ENCODE measurements at regions not wholly inside any gene's neighbourhood (a gene's known extent, or its start where the extent isn't known, plus 50 kb on each side); places are given as distances from the start of the nearest gene placed in this dataset.
"Not testable (repeated sequence)": the region's sequence is repeated elsewhere in the genome, so short reads cannot be mapped to it uniquely, and the experiment has no call there.

GRCh38 chr5:10102706-10103497 lies 146.8 kb downstream of the ATPSCKMT start:
- in situ Hi-C loops (cut with MboI), result no loop called here

GRCh38 chr5:10102235-10102634 lies 147.5 kb downstream of the ATPSCKMT start:
- H3K9ac ChIP-seq; H3K9me2 ChIP-seq (ENCODE audit: insufficient read depth); in situ Hi-C loops (cut with MboI); DNase-seq; H3F3A ChIP-seq (ENCODE audit: insufficient read depth); H3K4me2 ChIP-seq (ENCODE audit: unreplicated experiment); H2AFZ ChIP-seq; H3K4me3 ChIP-seq; H3K27ac ChIP-seq; H3K9me3 ChIP-seq (ENCODE audit: low read depth); H3K79me2 ChIP-seq (ENCODE audit: insufficient read depth); H3K4me1 ChIP-seq (ENCODE audit: insufficient read depth); H3K36me3 ChIP-seq (ENCODE audit: low read depth); H3K27me3 ChIP-seq (replicated peaks; ENCODE audit: insufficient read depth); H4K20me1 ChIP-seq (ENCODE audit: insufficient read depth): not testable (repeated sequence)
- 65 to 71% methylated on average over 6 to 7 of the region's 7 CpGs for WGBS, 2 experiments (ENCODE audit: low coverage in 1 of 2, low lambda C conversion rate in 2 of 2, missing lambda C conversion rate in 2 of 2)

More at GRCh38 chr5:10102706-10103497, 146.8 kb downstream of the ATPSCKMT start:
- H2AFZ ChIP-seq, result no peak overlapping the region
- no peak overlapping the region for H3K4me3 ChIP-seq
- H3K9me2 ChIP-seq (ENCODE audit: insufficient read depth), result no peaks in the 10 kb centered on the region
- no peak overlapping the region for H3K9ac ChIP-seq
- WGBS, 2 experiments (ENCODE audit: low coverage in 1 of 2, low lambda C conversion rate in 2 of 2, missing lambda C conversion rate in 2 of 2), result 73 to 74% methylated on average over 9 of the region's 9 CpGs
- TF ChIP-seq EZH2phosphoT487 (IDR thresholded peaks at IDR 0.05; ENCODE audit: insufficient read depth, low read depth) (no peak), EZH2 (IDR thresholded peaks at IDR 0.05; ENCODE audit: insufficient read depth, poor library complexity, severe bottlenecking) (no peak)
- H3K27ac ChIP-seq, result no peak overlapping the region
- no peaks in the 10 kb centered on the region for H3K79me2 ChIP-seq (ENCODE audit: insufficient read depth)
- no peaks in the 10 kb centered on the region for H3K36me3 ChIP-seq (ENCODE audit: low read depth)
- H3K4me1 ChIP-seq (ENCODE audit: insufficient read depth), result 0 out of 2 replicates have a peak, but pooled peaks cover 5% of the 10 kb centered on the region
- no peaks in the 10 kb centered on the region for H3F3A ChIP-seq (ENCODE audit: insufficient read depth)
- no peaks in the 10 kb centered on the region for H4K20me1 ChIP-seq (ENCODE audit: insufficient read depth)
- DNase-seq, result no peak
- no peak overlapping the region for H3K4me2 ChIP-seq (ENCODE audit: unreplicated experiment)
- no peaks in the 10 kb centered on the region for H3K27me3 ChIP-seq (replicated peaks; ENCODE audit: insufficient read depth)
- H3K9me3 ChIP-seq (ENCODE audit: low read depth), result no peaks in the 10 kb centered on the region

DNA sequence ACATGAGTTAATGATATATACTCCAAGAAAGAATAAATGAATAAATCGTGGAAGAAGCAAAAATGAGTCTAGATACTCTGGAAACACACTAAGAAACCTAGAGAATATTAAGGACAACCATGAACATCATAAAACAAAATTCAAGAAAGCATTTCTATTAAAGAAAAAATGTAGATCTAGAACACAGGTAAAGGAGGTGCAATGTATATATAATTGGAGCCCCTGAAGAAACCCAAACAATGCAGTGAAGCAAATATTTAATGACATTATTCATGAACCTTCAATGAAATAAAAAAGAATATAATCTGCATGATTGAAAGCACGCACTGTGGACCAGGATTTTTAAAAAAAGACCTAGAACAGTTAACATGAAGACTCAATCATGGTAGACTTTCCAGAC lies 150.1 kb downstream of the ATPSCKMT start:
- Histone ChIP-seq H3K36me3 (ENCODE audit: low read depth) (no peaks in the 10 kb centered on the region), H3K4me3 (no peak overlapping the region), H3K4me2 (ENCODE audit: unreplicated experiment) (no peak overlapping the region), H3K4me1 (ENCODE audit: insufficient read depth) (no peaks in the 10 kb centered on the region), H3K27ac (no peak overlapping the region), H3K9me3 (ENCODE audit: low read depth) (no peaks in the 10 kb centered on the region), H4K20me1 (ENCODE audit: insufficient read depth) (no peaks in the 10 kb centered on the region), H3K27me3 (replicated peaks; ENCODE audit: insufficient read depth) (no peaks in the 10 kb centered on the region), H3K79me2 (ENCODE audit: insufficient read depth) (no peaks in the 10 kb centered on the region), H3F3A (ENCODE audit: insufficient read depth) (no peaks in the 10 kb centered on the region), H2AFZ (no peak overlapping the region), H3K9me2 (ENCODE audit: insufficient read depth) (no peaks in the 10 kb centered on the region), H3K9ac (no peak overlapping the region)
- TF ChIP-seq EZH2phosphoT487 (IDR thresholded peaks at IDR 0.05; ENCODE audit: insufficient read depth, low read depth), result no peak
- no peak for TF ChIP-seq EZH2 (IDR thresholded peaks at IDR 0.05; ENCODE audit: insufficient read depth, poor library complexity, severe bottlenecking)
- in situ Hi-C loops (cut with MboI), result no loop called here
- DNase-seq, result no peak
- WGBS, 2 experiments (ENCODE audit: low coverage in 1 of 2, low lambda C conversion rate in 2 of 2, missing lambda C conversion rate in 2 of 2), result 13 to 15% methylated on average over 2 of the region's 2 CpGs

GRCh38 chr5:10091701-10092100 lies 158.0 kb downstream of the ATPSCKMT start:
- no peaks in the 10 kb centered on the region for H3K9me2 ChIP-seq (ENCODE audit: insufficient read depth)
- H3K79me2 ChIP-seq (ENCODE audit: insufficient read depth), result no peaks in the 10 kb centered on the region
- in situ Hi-C loops (cut with MboI), result no loop called here
- H3K27me3 ChIP-seq (replicated peaks; ENCODE audit: insufficient read depth), result no peaks in the 10 kb centered on the region
- DNase-seq, result peak; percentile 51
- no peaks in the 10 kb centered on the region for H3K9me3 ChIP-seq (ENCODE audit: low read depth)
- H3K4me2 ChIP-seq (ENCODE audit: unreplicated experiment), result no peak overlapping the region
- no peaks in the 10 kb centered on the region for H3K4me1 ChIP-seq (ENCODE audit: insufficient read depth)
- no peak overlapping the region for H2AFZ ChIP-seq
- WGBS, 2 experiments (ENCODE audit: low coverage in 1 of 2, low lambda C conversion rate in 2 of 2, missing lambda C conversion rate in 2 of 2), result 25 to 26% methylated on average over 4 of the region's 4 CpGs
- no peaks in the 10 kb centered on the region for H3F3A ChIP-seq (ENCODE audit: insufficient read depth)
- no peak overlapping the region for H3K4me3 ChIP-seq
- H3K36me3 ChIP-seq (ENCODE audit: low read depth), result no peaks in the 10 kb centered on the region
- H4K20me1 ChIP-seq (ENCODE audit: insufficient read depth), result no peaks in the 10 kb centered on the region
- H3K27ac ChIP-seq, result no peak overlapping the region
- TF ChIP-seq EZH2 (IDR thresholded peaks at IDR 0.05; ENCODE audit: insufficient read depth, poor library complexity, severe bottlenecking) (no peak), EZH2phosphoT487 (IDR thresholded peaks at IDR 0.05; ENCODE audit: insufficient read depth, low read depth) (no peak)
- H3K9ac ChIP-seq, result no peak overlapping the region

All from GM23248 (cell line).